Osteoblast (primary cell): ENCODE measurements at regions not wholly inside any gene's neighbourhood (a gene's known extent, or its start where the extent isn't known, plus 50 kb on each side); places are given as distances from the start of the nearest gene placed in this dataset. TPM values are rescaled to one million over a fixed set of nuclear protein-coding genes. Genes with fewer than 3 reads are reported as not detected.

Source experiments
- DNase-seq: peaks from one replicate; pipeline ENCODE4 v3.0.0; 2011; ENCODE audit warnings: low spot score, mixed read lengths; ENCODE audit not compliant: insufficient read length; ENCODE audit errors: missing footprints
- H2AFZ ChIP-seq: 2 replicates; pipeline ENCODE4 v1.6.0; 2011; ENCODE audit warnings: mild to moderate bottlenecking, low read length
- H3K27ac ChIP-seq: 2 replicates; pipeline ENCODE4 v1.5.1; 2011; ENCODE audit warnings: mild to moderate bottlenecking, low read depth, low read length, moderate library complexity
- H3K27me3 ChIP-seq: 2 replicates; pipeline ENCODE4 v1.6.0; 2012; ENCODE audit warnings: mild to moderate bottlenecking, control low read depth, inconsistent platforms, low read length, moderate library complexity; ENCODE audit not compliant: insufficient read depth
- H3K36me3 ChIP-seq: 2 replicates; pipeline ENCODE4 v1.5.1; 2011; ENCODE audit warnings: mild to moderate bottlenecking, low read length, control low read depth, moderate library complexity; ENCODE audit not compliant: insufficient read depth
- H3K4me1 ChIP-seq: 2 replicates; pipeline ENCODE4 v1.5.1; 2011; ENCODE audit warnings: mild to moderate bottlenecking, low read length, control low read depth, moderate library complexity; ENCODE audit not compliant: insufficient read depth
- H3K4me2 ChIP-seq: 2 replicates; pipeline ENCODE4 v1.6.0; 2011; ENCODE audit warnings: mild to moderate bottlenecking, low read length; ENCODE audit not compliant: insufficient read depth
- H3K4me3 ChIP-seq: fragments of 200-600 bp; sonication (generic); 3 replicates; pipeline ENCODE4 v1.5.1; 2012; ENCODE audit warnings: mild to moderate bottlenecking, low read length, inconsistent platforms; ENCODE audit not compliant: insufficient read depth
- H3K79me2 ChIP-seq: 2 replicates; pipeline ENCODE4 v1.6.0; 2012; ENCODE audit warnings: mild to moderate bottlenecking, low read length, control low read depth, inconsistent platforms; ENCODE audit not compliant: insufficient read depth
- H3K9me3 ChIP-seq: 2 replicates; pipeline ENCODE4 v1.5.1; 2011; ENCODE audit warnings: low read depth, low read length, control low read depth
- H4K20me1 ChIP-seq: 2 replicates; pipeline ENCODE4 v1.6.0; 2012; ENCODE audit warnings: mild to moderate bottlenecking, low read length, control low read depth; ENCODE audit not compliant: insufficient read depth
- small RNA-seq: library from RNA; depleted of rRNA; stranded (forward); fragments of <200 nt; gene quantifications from one replicate; pipeline ENCODE3, GENCODE V24; 2012
- TF ChIP-seq, protein P1 (sequence below): IDR thresholded peaks from 2 replicates; pipeline ENCODE4 v1.5.1; 2011; ENCODE audit warnings: mild to moderate bottlenecking, low read depth, low read length, moderate library complexity; ENCODE audit errors: extremely low read depth

DNA sequence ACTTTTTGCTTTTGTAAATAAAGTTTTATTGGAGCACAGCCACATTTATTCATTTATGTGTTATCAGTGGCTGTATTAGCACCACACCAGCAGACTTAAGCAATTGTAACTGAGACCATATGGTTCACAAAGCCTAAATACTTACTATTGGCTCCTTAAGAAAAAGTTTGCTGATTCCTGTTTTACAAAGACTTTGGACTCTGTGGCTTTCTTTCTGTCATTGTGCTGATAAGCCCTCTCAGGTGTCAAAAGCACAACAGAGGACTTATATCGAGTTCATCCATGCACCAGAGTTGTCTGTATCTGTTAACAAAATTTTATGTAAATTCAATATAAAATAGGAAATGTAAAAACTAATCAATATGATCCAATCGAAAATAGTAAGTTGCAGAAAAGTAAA, 55.6 kb upstream of the PCSK5 start:
- no peak overlapping the region for H2AFZ ChIP-seq
- no peak overlapping the region for H3K27ac ChIP-seq
- no peaks in the 10 kb centered on the region for H4K20me1 ChIP-seq
- H3K4me2 ChIP-seq, result no peak overlapping the region
- no peak overlapping the region for H3K4me3 ChIP-seq
- H3K36me3 ChIP-seq, result no peaks in the 10 kb centered on the region
- no peaks in the 10 kb centered on the region for H3K9me3 ChIP-seq
- DNase-seq, result peak; percentile 15
- H3K27me3 ChIP-seq, result no peaks in the 10 kb centered on the region
- no peaks in the 10 kb centered on the region for H3K4me1 ChIP-seq
- H3K79me2 ChIP-seq, result no peaks in the 10 kb centered on the region
- TF ChIP-seq, protein P1, sequence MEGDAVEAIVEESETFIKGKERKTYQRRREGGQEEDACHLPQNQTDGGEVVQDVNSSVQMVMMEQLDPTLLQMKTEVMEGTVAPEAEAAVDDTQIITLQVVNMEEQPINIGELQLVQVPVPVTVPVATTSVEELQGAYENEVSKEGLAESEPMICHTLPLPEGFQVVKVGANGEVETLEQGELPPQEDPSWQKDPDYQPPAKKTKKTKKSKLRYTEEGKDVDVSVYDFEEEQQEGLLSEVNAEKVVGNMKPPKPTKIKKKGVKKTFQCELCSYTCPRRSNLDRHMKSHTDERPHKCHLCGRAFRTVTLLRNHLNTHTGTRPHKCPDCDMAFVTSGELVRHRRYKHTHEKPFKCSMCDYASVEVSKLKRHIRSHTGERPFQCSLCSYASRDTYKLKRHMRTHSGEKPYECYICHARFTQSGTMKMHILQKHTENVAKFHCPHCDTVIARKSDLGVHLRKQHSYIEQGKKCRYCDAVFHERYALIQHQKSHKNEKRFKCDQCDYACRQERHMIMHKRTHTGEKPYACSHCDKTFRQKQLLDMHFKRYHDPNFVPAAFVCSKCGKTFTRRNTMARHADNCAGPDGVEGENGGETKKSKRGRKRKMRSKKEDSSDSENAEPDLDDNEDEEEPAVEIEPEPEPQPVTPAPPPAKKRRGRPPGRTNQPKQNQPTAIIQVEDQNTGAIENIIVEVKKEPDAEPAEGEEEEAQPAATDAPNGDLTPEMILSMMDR, result no peak

Small RNA genes lying in the stretch of these regions (small RNA-seq; reads per million reads assigned to genes)
- not detected for gene RNU6-1228P
